OCI-LY3 (cell line): ENCODE measurements at regions not wholly inside any gene's neighbourhood (a gene's known extent, or its start where the extent isn't known, plus 50 kb on each side); places are given as distances from the start of the nearest gene placed in this dataset.

ENCODE experiments used
- CTCF ChIP-seq: fragments of 200-600, 300-600 bp; sonication (generic); IDR thresholded peaks from 2 replicates; pipeline ENCODE4 v1.5.1; 2014; ENCODE audit warnings: antibody characterized with exemption, low read length, low read depth
- EZH2phosphoT487 ChIP-seq: fragments of 200-600 bp; shearing (Covaris generic); IDR thresholded peaks from 2 replicates; pipeline ENCODE4 v1.6.1; 2018; ENCODE audit warnings: antibody characterized with exemption, mixed run types, low read depth

- no peak for TF ChIP-seq CTCF
- TF ChIP-seq EZH2phosphoT487, result no peak
These were observed 211.0 kb downstream of the ANKRD50 start for GRCh38 chr4:124501576-124501975.
